ENCODE measurements at regions not wholly inside any gene's neighbourhood (a gene's known extent, or its start where the extent isn't known, plus 50 kb on each side); places are given as distances from the start of the nearest gene placed in this dataset.

DNA sequence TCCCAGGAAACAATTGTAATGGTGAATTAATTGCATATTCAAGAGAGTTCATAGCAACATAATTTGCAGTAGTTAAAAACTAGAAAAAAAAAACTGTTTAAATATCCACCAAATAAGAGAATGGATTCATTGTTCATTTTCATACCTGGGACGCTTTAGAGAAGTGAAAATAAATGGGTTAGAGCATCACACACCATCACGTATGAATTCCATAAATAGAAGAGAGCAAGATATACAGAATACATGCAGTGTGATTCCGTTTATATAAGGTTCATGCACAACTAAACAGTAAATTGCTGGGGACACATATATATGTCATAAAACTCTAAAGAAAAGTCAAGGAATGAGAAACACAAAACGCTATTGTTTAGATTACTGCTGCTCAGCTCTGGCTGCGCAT, 577.0 kb upstream of the KCNMB2 start:
- H3K4me1 ChIP-seq (ENCODE audit: insufficient read depth, low read length, poor library complexity, severe bottlenecking) = no peaks in the 10 kb centered on the region
- no peak for DNase-seq (ENCODE audit: low spot score)
- ChIA-PET POLR2A (ENCODE audit: low non-redundant PET) (no interaction called here), CTCF (no interaction called here)
- intact Hi-C loops (cut with micrococcal nuclease; ENCODE audit: unreplicated experiment) = no loop called here
- no peaks in the 10 kb centered on the region for H3K9me3 ChIP-seq (ENCODE audit: low read depth, low read length, poor library complexity, severe bottlenecking)
- BruUV-seq (replicated peaks) = no TSS peak
- no peak overlapping the region for H3K27ac ChIP-seq (ENCODE audit: low read depth, low read length, poor library complexity, severe bottlenecking)
- TF ChIP-seq, protein P1, sequence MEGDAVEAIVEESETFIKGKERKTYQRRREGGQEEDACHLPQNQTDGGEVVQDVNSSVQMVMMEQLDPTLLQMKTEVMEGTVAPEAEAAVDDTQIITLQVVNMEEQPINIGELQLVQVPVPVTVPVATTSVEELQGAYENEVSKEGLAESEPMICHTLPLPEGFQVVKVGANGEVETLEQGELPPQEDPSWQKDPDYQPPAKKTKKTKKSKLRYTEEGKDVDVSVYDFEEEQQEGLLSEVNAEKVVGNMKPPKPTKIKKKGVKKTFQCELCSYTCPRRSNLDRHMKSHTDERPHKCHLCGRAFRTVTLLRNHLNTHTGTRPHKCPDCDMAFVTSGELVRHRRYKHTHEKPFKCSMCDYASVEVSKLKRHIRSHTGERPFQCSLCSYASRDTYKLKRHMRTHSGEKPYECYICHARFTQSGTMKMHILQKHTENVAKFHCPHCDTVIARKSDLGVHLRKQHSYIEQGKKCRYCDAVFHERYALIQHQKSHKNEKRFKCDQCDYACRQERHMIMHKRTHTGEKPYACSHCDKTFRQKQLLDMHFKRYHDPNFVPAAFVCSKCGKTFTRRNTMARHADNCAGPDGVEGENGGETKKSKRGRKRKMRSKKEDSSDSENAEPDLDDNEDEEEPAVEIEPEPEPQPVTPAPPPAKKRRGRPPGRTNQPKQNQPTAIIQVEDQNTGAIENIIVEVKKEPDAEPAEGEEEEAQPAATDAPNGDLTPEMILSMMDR (conservative IDR thresholded peaks at IDR 0.05; ENCODE audit: low read depth, low read length) = no peak
- TF ChIP-seq EZH2 (IDR thresholded peaks at IDR 0.05; ENCODE audit: borderline replicate concordance, low read depth, low read length, poor library complexity, severe bottlenecking) = no peak
- H3K27me3 ChIP-seq (replicated peaks; ENCODE audit: insufficient read depth, low read depth, low read length, poor library complexity) = no peaks in the 10 kb centered on the region
- no peak overlapping the region for H3K4me3 ChIP-seq (ENCODE audit: low read depth, low read length, poor library complexity, severe bottlenecking)
- H3K36me3 ChIP-seq (ENCODE audit: insufficient read depth, low read length, poor library complexity, severe bottlenecking) = no peaks in the 10 kb centered on the region

DNA sequence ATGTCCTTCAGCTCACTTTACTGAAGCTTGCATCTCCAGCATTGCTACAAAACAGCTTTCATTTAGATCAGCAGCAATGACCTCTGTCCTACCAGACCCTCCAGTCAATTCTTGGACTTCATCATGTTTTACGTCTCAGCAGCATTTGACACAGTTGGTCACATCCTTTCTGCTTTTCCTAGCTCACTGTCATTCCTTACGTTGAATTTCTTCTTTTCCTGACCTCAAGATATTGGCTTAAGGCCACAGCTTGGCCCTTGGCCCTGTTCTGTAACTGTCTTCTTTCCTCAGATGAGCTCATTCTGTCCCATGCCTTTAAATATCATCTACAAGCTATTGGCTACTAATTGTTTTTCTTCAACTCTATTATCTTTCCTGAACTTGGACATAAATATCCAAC, 576.2 kb upstream of the KCNMB2 start:
- DNase-seq (ENCODE audit: low spot score) = no peak
- CTCF ChIA-PET = no interaction called here
- no peak overlapping the region for H3K27ac ChIP-seq (ENCODE audit: low read depth, low read length, poor library complexity, severe bottlenecking)

DNA sequence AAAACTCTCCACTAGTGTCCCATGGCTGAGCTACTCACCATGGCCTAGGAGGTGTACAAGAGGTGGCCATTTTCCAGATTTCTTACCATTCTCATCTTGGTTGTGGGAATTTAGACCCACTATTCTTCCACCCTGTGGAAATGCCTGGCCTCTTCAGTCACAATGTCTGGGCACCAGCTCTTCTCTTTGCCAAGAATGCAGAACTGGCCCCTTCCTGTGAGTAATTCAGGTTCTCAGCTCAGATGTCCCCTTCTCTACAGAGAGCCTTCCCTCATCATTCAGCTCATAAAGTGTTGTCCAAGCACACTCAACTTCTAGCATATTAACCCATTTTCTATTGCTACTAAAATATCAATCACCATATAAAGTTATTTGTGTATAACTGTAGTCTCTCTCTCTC, 575.5 kb upstream of the KCNMB2 start:
- TF ChIP-seq EZH2 (IDR thresholded peaks at IDR 0.05; ENCODE audit: borderline replicate concordance, low read depth, low read length, poor library complexity, severe bottlenecking) = no peak
- TF ChIP-seq, protein P1 (conservative IDR thresholded peaks at IDR 0.05; ENCODE audit: low read depth, low read length) = no peak
- peaks cover 5% of the 10 kb centered on the region for H3K4me1 ChIP-seq (ENCODE audit: insufficient read depth, low read length, poor library complexity, severe bottlenecking)
- ChIA-PET POLR2A (ENCODE audit: low non-redundant PET) (interaction anchor here (0.5 kb wide), 1 partner anchor 486 kb away, joined by 4 read pairs; no protein-coding TSS in a partner anchor), CTCF (no interaction called here)
- intact Hi-C loops (cut with micrococcal nuclease; ENCODE audit: unreplicated experiment) = no loop called here
- H3K27ac ChIP-seq (ENCODE audit: low read depth, low read length, poor library complexity, severe bottlenecking) = no peak overlapping the region
- H3K27me3 ChIP-seq (replicated peaks; ENCODE audit: insufficient read depth, low read depth, low read length, poor library complexity) = no peaks in the 10 kb centered on the region
- BruUV-seq (replicated peaks) = no TSS peak
- no peaks in the 10 kb centered on the region for H3K36me3 ChIP-seq (ENCODE audit: insufficient read depth, low read length, poor library complexity, severe bottlenecking)
- no peaks in the 10 kb centered on the region for H3K9me3 ChIP-seq (ENCODE audit: low read depth, low read length, poor library complexity, severe bottlenecking)
- no peak for DNase-seq (ENCODE audit: low spot score)
- no peak overlapping the region for H3K4me3 ChIP-seq (ENCODE audit: low read depth, low read length, poor library complexity, severe bottlenecking)

More for the DNA sequence above, 576.2 kb upstream of the KCNMB2 start:
- intact Hi-C loops (cut with micrococcal nuclease; ENCODE audit: unreplicated experiment) = no loop called here
- no peaks in the 10 kb centered on the region for H3K27me3 ChIP-seq (replicated peaks; ENCODE audit: insufficient read depth, low read depth, low read length, poor library complexity)
- TF ChIP-seq, protein P1 (conservative IDR thresholded peaks at IDR 0.05; ENCODE audit: low read depth, low read length) = no peak
- no peak for TF ChIP-seq EZH2 (IDR thresholded peaks at IDR 0.05; ENCODE audit: borderline replicate concordance, low read depth, low read length, poor library complexity, severe bottlenecking)
- H3K4me1 ChIP-seq (ENCODE audit: insufficient read depth, low read length, poor library complexity, severe bottlenecking) = peaks cover 5% of the 10 kb centered on the region
- no peaks in the 10 kb centered on the region for H3K36me3 ChIP-seq (ENCODE audit: insufficient read depth, low read length, poor library complexity, severe bottlenecking)
- H3K4me3 ChIP-seq (ENCODE audit: low read depth, low read length, poor library complexity, severe bottlenecking) = no peak overlapping the region
- no TSS peak for BruUV-seq (replicated peaks)
- POLR2A ChIA-PET (ENCODE audit: low non-redundant PET) = no interaction called here
- no peaks in the 10 kb centered on the region for H3K9me3 ChIP-seq (ENCODE audit: low read depth, low read length, poor library complexity, severe bottlenecking)

Measured in A673 (cell line).